Neural cell (in vitro differentiated cells): ENCODE measurements at regions not wholly inside any gene's neighbourhood (a gene's known extent, or its start where the extent isn't known, plus 50 kb on each side); places are given as distances from the start of the nearest gene placed in this dataset.

Experiments
- CTCF ChIP-seq: fragments of 450-650 bp; IDR thresholded peaks from 2 replicates; pipeline ENCODE4 v1.5.1; 2014; ENCODE audit warnings: antibody characterized with exemption, mild to moderate bottlenecking, moderate library complexity; ENCODE audit not compliant: poor library complexity, severe bottlenecking
- EP300 ChIP-seq: fragments of 450-650 bp; conservative IDR thresholded peaks from 2 replicates; pipeline ENCODE4 v1.6.1; 2014; ENCODE audit warnings: antibody characterized with exemption, mild to moderate bottlenecking, moderate library complexity; ENCODE audit not compliant: poor library complexity, severe bottlenecking
- EZH2 ChIP-seq: fragments of 200-600, 300-800 bp; shearing (Covaris generic), sonication (generic); IDR thresholded peaks from 2 replicates; pipeline ENCODE4 v1.6.1; 2014; ENCODE audit warnings: antibody characterized with exemption, low read length, borderline replicate concordance, mild to moderate bottlenecking; ENCODE audit not compliant: insufficient read depth, poor library complexity, severe bottlenecking
- POLR2AphosphoS5 ChIP-seq: IDR thresholded peaks from 2 replicates; pipeline ENCODE4 v1.6.1; 2012
- RAD21 ChIP-seq: fragments of 450-650 bp; conservative IDR thresholded peaks from 2 replicates; pipeline ENCODE4 v1.6.1; 2014; ENCODE audit warnings: antibody characterized with exemption, mild to moderate bottlenecking, moderate library complexity
- REST ChIP-seq: IDR thresholded peaks from 2 replicates; pipeline ENCODE4 v1.6.1; 2012; ENCODE audit warnings: borderline replicate concordance
- SMC3 ChIP-seq: fragments of 450-650 bp; conservative IDR thresholded peaks from 2 replicates; pipeline ENCODE4 v1.6.1; 2014; ENCODE audit warnings: antibody characterized with exemption, mild to moderate bottlenecking, moderate library complexity; ENCODE audit not compliant: poor library complexity
- TAF1 ChIP-seq: IDR thresholded peaks from 2 replicates; pipeline ENCODE4 v1.6.1; 2012; ENCODE audit warnings: low read depth

DNA sequence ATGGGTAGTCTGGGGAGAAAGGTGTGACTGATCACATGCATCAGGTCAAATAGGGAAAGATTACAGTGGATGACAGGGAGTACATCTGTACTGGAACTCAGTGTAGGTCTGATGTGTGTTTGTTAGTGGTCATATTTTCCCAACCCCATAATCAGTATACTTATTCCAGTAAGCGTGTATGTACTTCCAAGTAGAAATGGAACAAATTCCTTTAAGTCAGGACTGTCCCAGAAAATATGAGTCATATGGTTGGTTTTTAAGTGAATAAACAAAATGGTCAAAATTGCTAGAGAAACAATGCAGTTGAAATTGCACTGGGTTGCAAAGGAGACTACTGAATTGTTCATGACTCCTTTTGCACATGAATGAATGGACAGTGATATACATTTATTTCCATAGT lies 118.8 kb upstream of the MYO3A start:
- TF ChIP-seq CTCF: no peak
- no peak for TF ChIP-seq POLR2AphosphoS5
- TF ChIP-seq REST: no peak
- TF ChIP-seq SMC3: no peak
- TF ChIP-seq EZH2: no peak
- no peak for TF ChIP-seq RAD21
- TF ChIP-seq TAF1: no peak
- TF ChIP-seq EP300: no peak
